HEK293 (cell line): ENCODE measurements at regions not wholly inside any gene's neighbourhood (a gene's known extent, or its start where the extent isn't known, plus 50 kb on each side); places are given as distances from the start of the nearest gene placed in this dataset.

ENCODE experiments used
- CTCF ChIA-PET: fragments of 350-600 bp; formaldehyde crosslinking; extraction: SDS; loops from one replicate; lab custom pipeline; 2021; ENCODE audit warnings: antibody characterized with exemption; lab: Yijun Ruan, JAX
- POLR2A ChIA-PET: fragments of 300-600 bp; formaldehyde crosslinking; extraction: SDS; loops from one replicate; lab custom pipeline; 2020; ENCODE audit warnings: antibody characterized with exemption, inconsistent platforms; lab: Yijun Ruan, JAX
- H3K27ac ChIP-seq: fragments of 200-500 bp; sonication (Bioruptor generic); 2 replicates; pipeline ENCODE4 v1.5.1; 2014; ENCODE audit warnings: low read depth, low read length, control low read depth, inconsistent platforms; ENCODE audit errors: extremely low read depth
- H3K36me3 ChIP-seq, 2 experiments: fragments of 200-500 bp in 1 of 2; sonication (Bioruptor generic) in 1 of 2; 1 replicate in 1 of 2; 2 replicates in 1 of 2; pipeline ENCODE4 v1.5.1; 2014 to 2017; ENCODE audit warnings: inconsistent platforms in 2 of 2, low read length in 2 of 2; ENCODE audit not compliant: control insufficient read depth in 2 of 2, insufficient read depth in 1 of 2
- H3K4me1 ChIP-seq: fragments of 200-500 bp; sonication (Bioruptor generic); 2 replicates; pipeline ENCODE4 v1.5.1; 2014; ENCODE audit warnings: mild to moderate bottlenecking, low read length, inconsistent platforms; ENCODE audit not compliant: control insufficient read depth, insufficient read depth
- H3K4me3 ChIP-seq: 2 replicates; pipeline ENCODE4 v1.5.1; 2011; ENCODE audit warnings: low read depth, mild to moderate bottlenecking, control low read depth, low read length, moderate library complexity
- H3K9me3 ChIP-seq: fragments of 200-500 bp; sonication (Bioruptor generic); 2 replicates; pipeline ENCODE4 v1.5.1; 2014; ENCODE audit warnings: low read depth, low read length, inconsistent platforms; ENCODE audit not compliant: control insufficient read depth, insufficient read depth
- MEIS1 ChIP-seq: sonication (generic); formaldehyde crosslinking; IDR thresholded peaks from 2 replicates; pipeline ENCODE4 v1.8.1; 2022; ENCODE audit warnings: missing genetic modification reagents, mild to moderate bottlenecking, borderline replicate concordance
- OSR2 ChIP-seq: fragments of 450-650 bp; formaldehyde crosslinking; IDR thresholded peaks from 2 replicates; pipeline ENCODE4 v1.5.1; 2016; ENCODE audit warnings: missing biosample characterization, missing genetic modification characterization
- PRDM10 ChIP-seq: fragments of 450-650 bp; formaldehyde crosslinking; IDR thresholded peaks from 2 replicates; pipeline ENCODE4 v1.5.1; 2016; ENCODE audit warnings: missing biosample characterization, missing genetic modification characterization
- WT1 ChIP-seq: fragments of 450-650 bp; formaldehyde crosslinking; IDR thresholded peaks from 2 replicates; pipeline ENCODE4 v1.5.1; 2016; ENCODE audit warnings: missing biosample characterization, missing genetic modification characterization
- ZBTB17 ChIP-seq: fragments of 450-650 bp; formaldehyde crosslinking; IDR thresholded peaks from 2 replicates; pipeline ENCODE4 v1.5.1; 2016; ENCODE audit warnings: missing biosample characterization, missing genetic modification characterization
- ZBTB26 ChIP-seq: fragments of 450-650 bp; formaldehyde crosslinking; optimal IDR thresholded peaks from 2 replicates; pipeline ENCODE3; 2016; ENCODE audit warnings: missing biosample characterization, mild to moderate bottlenecking, missing genetic modification characterization
- ZFP3 ChIP-seq: fragments of 450-650 bp; formaldehyde crosslinking; IDR thresholded peaks from 2 replicates; pipeline ENCODE4 v1.5.1; 2016; ENCODE audit warnings: low read depth, missing biosample characterization, missing genetic modification characterization
- ZNF133 ChIP-seq: fragments of 450-650 bp; formaldehyde crosslinking; IDR thresholded peaks from 2 replicates; pipeline ENCODE4 v1.5.1; 2016; ENCODE audit warnings: missing biosample characterization, missing genetic modification characterization
- ZNF16 ChIP-seq: fragments of 450-650 bp; formaldehyde crosslinking; IDR thresholded peaks from 2 replicates; pipeline ENCODE4 v1.5.1; 2016; ENCODE audit warnings: low read depth, missing biosample characterization, missing genetic modification characterization
- ZNF18 ChIP-seq: fragments of 450-650 bp; formaldehyde crosslinking; IDR thresholded peaks from 2 replicates; pipeline ENCODE4 v1.5.1; 2016; ENCODE audit warnings: missing biosample characterization, missing genetic modification characterization
- ZNF202 ChIP-seq: fragments of 450-650 bp; formaldehyde crosslinking; IDR thresholded peaks from 2 replicates; pipeline ENCODE4 v1.5.1; 2016; ENCODE audit warnings: missing biosample characterization, missing genetic modification characterization, borderline replicate concordance
- ZNF214 ChIP-seq: fragments of 450-650 bp; formaldehyde crosslinking; IDR thresholded peaks from 2 replicates; pipeline ENCODE4 v1.5.1; 2017; ENCODE audit warnings: missing biosample characterization, mild to moderate bottlenecking, missing genetic modification characterization, borderline replicate concordance
- ZNF423 ChIP-seq: fragments of 450-650 bp; formaldehyde crosslinking; IDR thresholded peaks from 2 replicates; pipeline ENCODE4 v1.5.1; 2016; ENCODE audit warnings: missing biosample characterization, missing genetic modification characterization
- ZNF513 ChIP-seq: fragments of 450-650 bp; IDR thresholded peaks from 2 replicates; pipeline ENCODE4 v1.5.1; 2018; ENCODE audit warnings: missing biosample characterization, missing genetic modification characterization
- ZNF521 ChIP-seq: fragments of 450-650 bp; formaldehyde crosslinking; IDR thresholded peaks from 2 replicates; pipeline ENCODE4 v1.5.1; 2017; ENCODE audit warnings: missing biosample characterization, mild to moderate bottlenecking, missing genetic modification characterization
- ZNF544 ChIP-seq: fragments of 450-650 bp; formaldehyde crosslinking; IDR thresholded peaks from 2 replicates; pipeline ENCODE4 v1.5.0; 2017; ENCODE audit warnings: missing biosample characterization, missing genetic modification characterization
- ZNF549 ChIP-seq: fragments of 450-650 bp; IDR thresholded peaks from 2 replicates; pipeline ENCODE4 v1.5.1; 2018; ENCODE audit warnings: missing biosample characterization, missing genetic modification characterization, mild to moderate bottlenecking, inconsistent platforms, moderate library complexity
- ZNF558 ChIP-seq: fragments of 450-650 bp; formaldehyde crosslinking; IDR thresholded peaks from 2 replicates; pipeline ENCODE4 v1.5.1; 2016; ENCODE audit warnings: missing biosample characterization, missing genetic modification characterization
- ZNF571 ChIP-seq: fragments of 450-650 bp; formaldehyde crosslinking; IDR thresholded peaks from 2 replicates; pipeline ENCODE4 v1.5.0; 2017; ENCODE audit warnings: missing biosample characterization, missing genetic modification characterization
- ZNF792 ChIP-seq: fragments of 450-650 bp; formaldehyde crosslinking; IDR thresholded peaks from 2 replicates; pipeline ENCODE4 v1.5.1; 2016; ENCODE audit warnings: missing biosample characterization, missing genetic modification characterization
- ZNF830 ChIP-seq: fragments of 450-650 bp; IDR thresholded peaks from 2 replicates; pipeline ENCODE4 v1.5.0; 2018; ENCODE audit warnings: missing biosample characterization, missing genetic modification characterization, low read depth, mild to moderate bottlenecking, moderate library complexity

- TF ChIP-seq ZNF18 (tag by site-specific recombination) (no peak), ZNF792 (tag by site-specific recombination) (no peak), ZNF16 (tag by site-specific recombination) (no peak), ZNF423 (tag by site-specific recombination) (no peak)
- TF ChIP-seq, all 188 proteins: peak for 0
Measured at GRCh38 chr20:57793421-57793820, 83.6 kb upstream of the PMEPA1 start (continued).

GRCh38 chr20:57792386-57793080, 82.7 kb upstream of the PMEPA1 start:
- no peaks in the 10 kb centered on the region for H3K36me3 ChIP-seq
- POLR2A ChIA-PET = no interaction called here
- TF ChIP-seq ZBTB26 (tag by site-specific recombination) (no peak), MEIS1 (CRISPR knock-in tag) (no peak), ZNF18 (tag by site-specific recombination) (no peak), ZNF558 (no peak), ZNF549 (tag by site-specific recombination) (no peak), WT1 (tag by site-specific recombination) (no peak), ZNF202 (tag by site-specific recombination) (no peak), ZNF214 (no peak)
- H3K4me3 ChIP-seq = no peak overlapping the region
- CTCF ChIA-PET = no interaction called here
- H3K4me1 ChIP-seq = no peaks in the 10 kb centered on the region
- no peaks in the 10 kb centered on the region for H3K9me3 ChIP-seq
- H3K27ac ChIP-seq = no peak overlapping the region

GRCh38 chr20:57791966-57792365, 82.2 kb upstream of the PMEPA1 start:
- no peak for TF ChIP-seq ZNF133 (tag by site-specific recombination)
- no peak for TF ChIP-seq ZFP3
- no peak for TF ChIP-seq ZNF571 (tag by site-specific recombination)
- no peak for TF ChIP-seq ZNF544
- TF ChIP-seq ZNF830 = no peak
- no peak for TF ChIP-seq ZNF513 (tag by site-specific recombination)
- TF ChIP-seq ZBTB17 (tag by site-specific recombination) = 0 out of 2 replicates have a peak, but pooled peaks have one; percentile 21
- TF ChIP-seq OSR2 (tag by site-specific recombination) = peak; percentile 64
- TF ChIP-seq PRDM10 = no peak
- TF ChIP-seq ZNF521 (tag by site-specific recombination) = no peak
- TF ChIP-seq, all 188 proteins: peak for 2
- Histone ChIP-seq H3K9me3 (no peaks in the 10 kb centered on the region), H3K4me1 (no peaks in the 10 kb centered on the region), H3K27ac (no peak overlapping the region), H3K36me3 (no peaks in the 10 kb centered on the region), H3K4me3 (no peak overlapping the region)
- CTCF ChIA-PET = no interaction called here
- POLR2A ChIA-PET = no interaction called here
